ENCODE measurements at regions not wholly inside any gene's neighbourhood (a gene's known extent, or its start where the extent isn't known, plus 50 kb on each side); places are given as distances from the start of the nearest gene placed in this dataset.
"Not testable (repeated sequence)": the region's sequence is repeated elsewhere in the genome, so short reads cannot be mapped to it uniquely, and the experiment has no call there.

- DNase-seq, result no peak
These were observed 176.6 kb downstream of the ALG10 start for GRCh38 chr12:34198924-34199323.

GRCh38 chr12:34203866-34204620 is 181.7 kb downstream of the ALG10 start:
- no peak for DNase-seq

- no peak for DNase-seq
These were observed 182.6 kb downstream of the ALG10 start for GRCh38 chr12:34204830-34205285.

- no peak for DNase-seq
These were observed 183.1 kb downstream of the ALG10 start for GRCh38 chr12:34205401-34205800.

- no peak for DNase-seq
These were observed 183.9 kb downstream of the ALG10 start for GRCh38 chr12:34206061-34206785.

- DNase-seq, result no peak
These were observed 185.6 kb downstream of the ALG10 start for GRCh38 chr12:34207858-34208257.

- DNase-seq, result no peak
These were observed 186.3 kb downstream of the ALG10 start for GRCh38 chr12:34208331-34209258.

GRCh38 chr12:34209259-34209835 is 187.1 kb downstream of the ALG10 start:
- DNase-seq, result no peak

GRCh38 chr12:34210183-34210582 is 187.9 kb downstream of the ALG10 start:
- DNase-seq, result no peak

- DNase-seq, result no peak
These were observed 188.6 kb downstream of the ALG10 start for GRCh38 chr12:34210689-34211530.

GRCh38 chr12:34212651-34213050 is 190.4 kb downstream of the ALG10 start:
- no peak for DNase-seq

- no peak for DNase-seq
These were observed 191.7 kb downstream of the ALG10 start for GRCh38 chr12:34214011-34214410.

- DNase-seq, result no peak
These were observed 193.1 kb downstream of the ALG10 start for GRCh38 chr12:34215213-34215892.

- DNase-seq, result no peak
These were observed 193.6 kb downstream of the ALG10 start for GRCh38 chr12:34215893-34216285.

- no peak for DNase-seq
These were observed 195.4 kb downstream of the ALG10 start for GRCh38 chr12:34217660-34218059.

- peak; percentile 62 for DNase-seq
These were observed 196.1 kb downstream of the ALG10 start for GRCh38 chr12:34218193-34219045.

- DNase-seq, result no peak
These were observed 196.9 kb downstream of the ALG10 start for GRCh38 chr12:34219046-34219770.

- not testable (repeated sequence) for DNase-seq
These were observed 197.8 kb downstream of the ALG10 start for GRCh38 chr12:34220079-34220478.

- DNase-seq, result no peak
These were observed 201.3 kb downstream of the ALG10 start for GRCh38 chr12:34223640-34224039.

GRCh38 chr12:34226044-34226443 is 203.7 kb downstream of the ALG10 start:
- not testable (repeated sequence) for DNase-seq

All from CD4-positive, alpha-beta T cell treated with Interleukin-4 for 4 hours (primary cell).